GM20431 (cell line): ENCODE measurements at regions not wholly inside any gene's neighbourhood (a gene's known extent, or its start where the extent isn't known, plus 50 kb on each side); places are given as distances from the start of the nearest gene placed in this dataset.
"Not testable (repeated sequence)": the region's sequence is repeated elsewhere in the genome, so short reads cannot be mapped to it uniquely, and the experiment has no call there.

ENCODE experiments used
- in situ Hi-C: fragments of 300-500 bp; cut with MseI, MboI; formaldehyde crosslinking; loops from one replicate; pipeline ENCODE4 v1.15.0; 2020; ENCODE audit warnings: low sequenced_read_pairs; ENCODE audit not compliant: unreplicated experiment

GRCh38 chr14:22194664-22195063, 394.4 kb downstream of the DAD1 start:
- in situ Hi-C loops, result no loop called here

- in situ Hi-C loops, result no loop called here
Observed at GRCh38 chr14:22190411-22191191, 398.4 kb downstream of the DAD1 start.

GRCh38 chr14:22189881-22190280, 399.1 kb downstream of the DAD1 start:
- in situ Hi-C loops, result no loop called here

GRCh38 chr14:22188318-22188717, 400.7 kb downstream of the DAD1 start:
- in situ Hi-C loops, result no loop called here

GRCh38 chr14:22185789-22186188, 403.2 kb downstream of the DAD1 start:
- in situ Hi-C loops, result no loop called here

- in situ Hi-C loops, result no loop called here
Observed at GRCh38 chr14:22185191-22185590, 403.8 kb downstream of the DAD1 start.

GRCh38 chr14:22184830-22185168, 404.2 kb downstream of the DAD1 start:
- in situ Hi-C loops, result no loop called here

GRCh38 chr14:22184157-22184829, 404.7 kb downstream of the DAD1 start:
- in situ Hi-C loops, result no loop called here

- in situ Hi-C loops, result no loop called here
Observed at GRCh38 chr14:22180045-22180444, 409.0 kb downstream of the DAD1 start.

GRCh38 chr14:22179190-22179589, 409.8 kb downstream of the DAD1 start:
- in situ Hi-C loops, result no loop called here

- in situ Hi-C loops, result no loop called here
Observed at GRCh38 chr14:22178333-22178839, 410.6 kb downstream of the DAD1 start.

- in situ Hi-C loops, result no loop called here
Observed at GRCh38 chr14:22177870-22178269, 411.2 kb downstream of the DAD1 start.

GRCh38 chr14:22176957-22177356, 412.1 kb downstream of the DAD1 start:
- in situ Hi-C loops, result no loop called here

- in situ Hi-C loops, result not testable (repeated sequence)
Observed at GRCh38 chr14:22175278-22175558, 413.8 kb downstream of the DAD1 start.

- in situ Hi-C loops, result no loop called here
Observed at GRCh38 chr14:22174412-22175277, 414.4 kb downstream of the DAD1 start.

- in situ Hi-C loops, result no loop called here
Observed at GRCh38 chr14:22168092-22168955, 420.7 kb downstream of the DAD1 start.

- in situ Hi-C loops, result no loop called here
Observed at GRCh38 chr14:22164616-22165015, 424.4 kb downstream of the DAD1 start.

GRCh38 chr14:22163051-22163450, 426.0 kb downstream of the DAD1 start:
- in situ Hi-C loops, result no loop called here

GRCh38 chr14:22159957-22160356, 429.1 kb downstream of the DAD1 start:
- in situ Hi-C loops, result no loop called here

GRCh38 chr14:22159099-22159498, 429.9 kb downstream of the DAD1 start:
- in situ Hi-C loops, result no loop called here
